ENCODE measurements at regions not wholly inside any gene's neighbourhood (a gene's known extent, or its start where the extent isn't known, plus 50 kb on each side); places are given as distances from the start of the nearest gene placed in this dataset.

DNA sequence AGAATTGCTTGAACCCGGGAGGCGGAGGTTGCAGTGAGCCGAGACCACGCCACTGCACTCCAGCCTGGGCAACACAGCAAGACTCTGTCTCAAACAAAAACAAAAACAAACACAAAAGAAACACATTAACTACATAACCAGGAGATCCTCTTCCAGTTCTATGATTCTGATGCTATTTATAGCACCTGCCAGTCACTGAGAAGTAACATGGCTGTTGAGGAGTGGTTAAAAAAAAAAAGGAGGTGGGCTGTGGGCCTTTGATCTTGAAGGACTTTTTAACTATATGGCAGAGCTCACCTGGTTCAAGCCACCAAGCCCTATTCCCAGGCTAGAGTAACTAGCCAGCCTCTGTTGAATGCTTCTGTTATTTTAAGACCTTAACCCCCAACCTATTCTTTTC is 148.8 kb downstream of the ZBTB18 start:
- TF ChIP-seq, protein P1, sequence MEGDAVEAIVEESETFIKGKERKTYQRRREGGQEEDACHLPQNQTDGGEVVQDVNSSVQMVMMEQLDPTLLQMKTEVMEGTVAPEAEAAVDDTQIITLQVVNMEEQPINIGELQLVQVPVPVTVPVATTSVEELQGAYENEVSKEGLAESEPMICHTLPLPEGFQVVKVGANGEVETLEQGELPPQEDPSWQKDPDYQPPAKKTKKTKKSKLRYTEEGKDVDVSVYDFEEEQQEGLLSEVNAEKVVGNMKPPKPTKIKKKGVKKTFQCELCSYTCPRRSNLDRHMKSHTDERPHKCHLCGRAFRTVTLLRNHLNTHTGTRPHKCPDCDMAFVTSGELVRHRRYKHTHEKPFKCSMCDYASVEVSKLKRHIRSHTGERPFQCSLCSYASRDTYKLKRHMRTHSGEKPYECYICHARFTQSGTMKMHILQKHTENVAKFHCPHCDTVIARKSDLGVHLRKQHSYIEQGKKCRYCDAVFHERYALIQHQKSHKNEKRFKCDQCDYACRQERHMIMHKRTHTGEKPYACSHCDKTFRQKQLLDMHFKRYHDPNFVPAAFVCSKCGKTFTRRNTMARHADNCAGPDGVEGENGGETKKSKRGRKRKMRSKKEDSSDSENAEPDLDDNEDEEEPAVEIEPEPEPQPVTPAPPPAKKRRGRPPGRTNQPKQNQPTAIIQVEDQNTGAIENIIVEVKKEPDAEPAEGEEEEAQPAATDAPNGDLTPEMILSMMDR (IDR thresholded peaks at IDR 0.05): no peak
- ChIA-PET POLR2A (no interaction called here), CTCF (no interaction called here)
- DNase-seq (no peak), ATAC-seq (no peak)
- H3K9me3 Mint-ChIP-seq: no peaks in the 10 kb centered on the region
- intact Hi-C loops (cut with micrococcal nuclease): no loop called here
- no peak overlapping the region for H3K4me3 Mint-ChIP-seq
- H3K4me1 Mint-ChIP-seq (ENCODE audit: low read depth): no peaks in the 10 kb centered on the region
- H3K27ac Mint-ChIP-seq: no peak overlapping the region
- no peaks in the 10 kb centered on the region for H3K27me3 Mint-ChIP-seq
- H3K36me3 Mint-ChIP-seq (ENCODE audit: low read depth): no peaks in the 10 kb centered on the region

DNA sequence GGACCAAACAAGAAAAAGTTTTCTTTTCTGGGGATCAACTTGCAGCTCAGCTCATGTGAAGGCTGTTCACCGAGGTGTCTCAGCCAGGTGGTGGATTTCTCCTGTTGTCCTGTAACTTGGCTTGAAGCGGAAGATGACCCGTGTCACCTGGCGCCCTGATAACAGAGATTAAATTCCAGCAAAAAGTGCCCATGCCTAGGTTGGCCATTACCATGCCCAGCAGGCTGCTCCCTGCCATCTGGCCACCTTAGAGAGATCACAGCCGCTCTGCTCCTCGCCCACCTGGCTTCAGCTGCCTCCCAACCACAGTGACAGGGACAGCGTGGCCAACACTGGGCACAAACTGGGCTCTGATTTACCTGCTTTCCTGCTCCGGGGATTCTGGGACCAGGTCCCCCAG is 149.5 kb downstream of the ZBTB18 start:
- no peak for ATAC-seq
- POLR2A ChIA-PET: no interaction called here
- CTCF ChIA-PET: no interaction called here
- no peaks in the 10 kb centered on the region for H3K9me3 Mint-ChIP-seq
- H3K4me1 Mint-ChIP-seq (ENCODE audit: low read depth): no peaks in the 10 kb centered on the region
- no peak overlapping the region for H3K4me3 Mint-ChIP-seq
- intact Hi-C loops (cut with micrococcal nuclease): no loop called here
- no peaks in the 10 kb centered on the region for H3K27me3 Mint-ChIP-seq
- no peak overlapping the region for H3K27ac Mint-ChIP-seq
- DNase-seq: no peak
- H3K36me3 Mint-ChIP-seq (ENCODE audit: low read depth): no peaks in the 10 kb centered on the region
- TF ChIP-seq, protein P1 (IDR thresholded peaks at IDR 0.05): no peak

DNA sequence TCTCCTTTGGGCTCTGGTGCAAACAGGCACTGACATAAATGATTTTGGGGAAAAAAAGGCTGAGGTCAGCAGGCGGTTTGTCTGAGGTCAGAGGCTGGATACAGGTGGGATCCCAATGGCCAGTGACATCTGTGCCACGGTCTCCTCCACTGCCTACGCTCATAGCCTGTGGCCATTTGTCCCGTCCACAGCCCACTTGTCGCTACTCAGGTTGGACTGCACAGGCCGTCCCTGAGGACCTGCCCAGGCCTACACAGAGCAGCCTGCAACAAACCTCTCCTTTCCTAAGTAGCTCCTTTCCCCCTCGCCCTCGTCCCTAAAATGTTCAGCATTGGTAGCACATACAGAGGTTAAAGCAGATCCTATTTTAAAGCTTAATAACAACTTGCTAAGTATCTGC is 150.7 kb downstream of the ZBTB18 start:
- Mint-ChIP-seq H3K9me3 (no peaks in the 10 kb centered on the region), H3K4me3 (no peak overlapping the region), H3K27me3 (no peaks in the 10 kb centered on the region), H3K27ac (no peak overlapping the region), H3K36me3 (ENCODE audit: low read depth) (no peaks in the 10 kb centered on the region), H3K4me1 (ENCODE audit: low read depth) (no peaks in the 10 kb centered on the region)
- POLR2A ChIA-PET: no interaction called here
- ATAC-seq (no peak), DNase-seq (no peak)
- intact Hi-C loops (cut with micrococcal nuclease): no loop called here
- CTCF ChIA-PET: no interaction called here
- TF ChIP-seq, protein P1 (IDR thresholded peaks at IDR 0.05): no peak

DNA sequence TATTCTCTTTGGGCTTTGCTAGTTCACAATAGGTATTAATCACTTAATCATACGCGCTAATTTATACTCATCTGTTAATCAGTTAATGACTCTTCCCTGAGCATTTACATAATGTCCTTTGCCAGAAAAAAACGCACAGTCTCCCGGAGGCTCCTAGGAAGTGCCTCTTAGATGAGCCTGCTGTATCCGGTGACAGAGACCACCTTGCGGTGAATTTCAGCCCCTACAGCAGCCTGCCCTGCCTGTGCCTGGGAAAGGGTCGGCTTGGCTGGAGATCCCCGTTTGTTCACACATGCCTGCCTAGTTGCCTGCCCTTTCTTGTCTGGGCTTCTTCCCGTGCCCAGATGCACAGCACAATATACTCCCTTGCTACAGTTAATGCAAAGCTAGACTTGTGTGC is 152.9 kb downstream of the ZBTB18 start:
- H3K9me3 Mint-ChIP-seq: no peaks in the 10 kb centered on the region
- CTCF ChIA-PET: no interaction called here
- TF ChIP-seq, protein P1 (IDR thresholded peaks at IDR 0.05): no peak
- no peak for ATAC-seq
- POLR2A ChIA-PET: no interaction called here
- H3K36me3 Mint-ChIP-seq (ENCODE audit: low read depth): no peaks in the 10 kb centered on the region
- H3K27me3 Mint-ChIP-seq: no peaks in the 10 kb centered on the region
- H3K27ac Mint-ChIP-seq: no peak overlapping the region
- H3K4me3 Mint-ChIP-seq: no peak overlapping the region
- H3K4me1 Mint-ChIP-seq (ENCODE audit: low read depth): no peaks in the 10 kb centered on the region
- intact Hi-C loops (cut with micrococcal nuclease): no loop called here
- DNase-seq: no peak

DNA sequence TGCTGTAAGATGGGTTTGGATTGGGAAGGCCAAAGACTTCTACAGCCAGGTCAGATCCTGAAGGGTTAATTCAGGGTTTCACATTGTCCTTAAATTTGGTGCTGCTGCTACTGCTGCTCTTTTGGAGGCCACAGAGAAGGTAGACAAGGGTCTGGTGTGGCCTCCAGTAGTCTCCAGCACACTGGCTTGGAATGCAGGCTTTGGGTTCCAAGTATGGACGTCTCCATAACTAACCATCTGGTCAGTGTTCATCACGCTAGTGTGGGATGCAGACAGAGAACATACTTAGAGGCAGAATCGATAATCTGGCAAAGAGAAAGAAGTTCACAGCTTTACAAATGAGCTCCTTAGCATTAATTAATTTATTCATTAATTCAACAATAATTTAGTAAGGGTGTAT is 154.1 kb downstream of the ZBTB18 start:
- CTCF ChIA-PET: no interaction called here
- H3K9me3 Mint-ChIP-seq: no peaks in the 10 kb centered on the region
- no peak overlapping the region for H3K4me3 Mint-ChIP-seq
- intact Hi-C loops (cut with micrococcal nuclease): no loop called here
- DNase-seq (no peak), ATAC-seq (no peak)
- no peaks in the 10 kb centered on the region for H3K36me3 Mint-ChIP-seq (ENCODE audit: low read depth)
- no peaks in the 10 kb centered on the region for H3K4me1 Mint-ChIP-seq (ENCODE audit: low read depth)
- POLR2A ChIA-PET: no interaction called here
- no peaks in the 10 kb centered on the region for H3K27me3 Mint-ChIP-seq
- TF ChIP-seq, protein P1 (IDR thresholded peaks at IDR 0.05): no peak
- no peak overlapping the region for H3K27ac Mint-ChIP-seq

All from activated CD8-positive, alpha-beta T cell treated with anti-CD3 and anti-CD28 coated beads for 36 hours (primary cell).